Colonic mucosa (tissue), 4 donors: ENCODE measurements at regions not wholly inside any gene's neighbourhood (a gene's known extent, or its start where the extent isn't known, plus 50 kb on each side); places are given as distances from the start of the nearest gene placed in this dataset.

ENCODE experiments used
- DNase-seq: peaks from one replicate; pipeline ENCODE4 v3.0.0-alpha.2; 2020
- H3K27ac ChIP-seq: fragments of 200-600 bp; one replicate; pipeline ENCODE4 v1.8.0; 2021
- H3K27me3 ChIP-seq: fragments of 200-600 bp; one replicate; pipeline ENCODE4 v1.8.0; 2021
- H3K36me3 ChIP-seq: fragments of 200-600 bp; one replicate; pipeline ENCODE4 v1.8.0; 2021
- H3K4me1 ChIP-seq: fragments of 200-600 bp; one replicate; pipeline ENCODE4 v1.8.0; 2021; ENCODE audit warnings: mild to moderate bottlenecking
- H3K4me3 ChIP-seq: fragments of 200-600 bp; one replicate; pipeline ENCODE4 v1.8.0; 2021
- H3K9ac ChIP-seq, 2 donors: one replicate each; pipeline ENCODE4 v1.7.0; 2013; ENCODE audit warnings: control low read depth in 2 of 2, low read depth in 2 of 2, low read length in 2 of 2
- H3K9me3 ChIP-seq: fragments of 200-600 bp; one replicate; pipeline ENCODE4 v1.8.0; 2021
- intact Hi-C: fragments of 100-400 bp; cut with DNase I; formaldehyde crosslinking; loops from one replicate; pipeline ENCODE4 v1.14.1; 2022
- TF ChIP-seq, protein P1 (sequence below): fragments of 200-600 bp; IDR thresholded peaks from one replicate; pipeline ENCODE4 v1.8.0; 2022; ENCODE audit warnings: antibody characterized with exemption, mild to moderate bottlenecking
- donor health status: healthy.
- donor health status: DM: no; HTN: no; CAD: no.
- donor health status: DM: no; HTN: no; CAD: no.

DNA sequence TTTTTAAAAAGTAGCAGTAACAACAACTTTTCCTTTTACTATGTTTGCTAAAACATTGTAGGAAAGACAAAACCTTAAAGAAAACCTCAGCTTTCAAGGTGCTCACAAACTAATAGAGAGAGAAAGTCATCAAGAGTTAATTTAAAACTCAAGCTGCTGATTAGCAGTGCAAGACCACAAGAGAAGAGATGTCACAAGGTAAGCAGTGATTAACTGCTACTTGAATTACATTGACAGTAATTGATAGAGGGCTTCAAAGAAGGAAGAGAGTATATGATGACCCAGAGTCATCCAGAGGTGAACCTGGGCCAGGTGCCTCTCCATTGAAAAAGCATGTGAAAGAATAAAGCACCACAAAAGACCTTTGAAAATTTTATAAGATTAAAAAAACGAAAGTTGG, 939.6 kb upstream of the CNTNAP5 start:
- Histone ChIP-seq H3K4me1 (no peaks in the 10 kb centered on the region), H3K27ac (no peak overlapping the region), H3K9me3 (no peaks in the 10 kb centered on the region), H3K4me3 (no peak overlapping the region), H3K27me3 (no peaks in the 10 kb centered on the region), H3K36me3 (no peaks in the 10 kb centered on the region), H3K9ac (no peak overlapping the region)
- TF ChIP-seq, protein P1, sequence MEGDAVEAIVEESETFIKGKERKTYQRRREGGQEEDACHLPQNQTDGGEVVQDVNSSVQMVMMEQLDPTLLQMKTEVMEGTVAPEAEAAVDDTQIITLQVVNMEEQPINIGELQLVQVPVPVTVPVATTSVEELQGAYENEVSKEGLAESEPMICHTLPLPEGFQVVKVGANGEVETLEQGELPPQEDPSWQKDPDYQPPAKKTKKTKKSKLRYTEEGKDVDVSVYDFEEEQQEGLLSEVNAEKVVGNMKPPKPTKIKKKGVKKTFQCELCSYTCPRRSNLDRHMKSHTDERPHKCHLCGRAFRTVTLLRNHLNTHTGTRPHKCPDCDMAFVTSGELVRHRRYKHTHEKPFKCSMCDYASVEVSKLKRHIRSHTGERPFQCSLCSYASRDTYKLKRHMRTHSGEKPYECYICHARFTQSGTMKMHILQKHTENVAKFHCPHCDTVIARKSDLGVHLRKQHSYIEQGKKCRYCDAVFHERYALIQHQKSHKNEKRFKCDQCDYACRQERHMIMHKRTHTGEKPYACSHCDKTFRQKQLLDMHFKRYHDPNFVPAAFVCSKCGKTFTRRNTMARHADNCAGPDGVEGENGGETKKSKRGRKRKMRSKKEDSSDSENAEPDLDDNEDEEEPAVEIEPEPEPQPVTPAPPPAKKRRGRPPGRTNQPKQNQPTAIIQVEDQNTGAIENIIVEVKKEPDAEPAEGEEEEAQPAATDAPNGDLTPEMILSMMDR, result no peak
- intact Hi-C loops, result no loop called here
- DNase-seq, result no peak

DNA sequence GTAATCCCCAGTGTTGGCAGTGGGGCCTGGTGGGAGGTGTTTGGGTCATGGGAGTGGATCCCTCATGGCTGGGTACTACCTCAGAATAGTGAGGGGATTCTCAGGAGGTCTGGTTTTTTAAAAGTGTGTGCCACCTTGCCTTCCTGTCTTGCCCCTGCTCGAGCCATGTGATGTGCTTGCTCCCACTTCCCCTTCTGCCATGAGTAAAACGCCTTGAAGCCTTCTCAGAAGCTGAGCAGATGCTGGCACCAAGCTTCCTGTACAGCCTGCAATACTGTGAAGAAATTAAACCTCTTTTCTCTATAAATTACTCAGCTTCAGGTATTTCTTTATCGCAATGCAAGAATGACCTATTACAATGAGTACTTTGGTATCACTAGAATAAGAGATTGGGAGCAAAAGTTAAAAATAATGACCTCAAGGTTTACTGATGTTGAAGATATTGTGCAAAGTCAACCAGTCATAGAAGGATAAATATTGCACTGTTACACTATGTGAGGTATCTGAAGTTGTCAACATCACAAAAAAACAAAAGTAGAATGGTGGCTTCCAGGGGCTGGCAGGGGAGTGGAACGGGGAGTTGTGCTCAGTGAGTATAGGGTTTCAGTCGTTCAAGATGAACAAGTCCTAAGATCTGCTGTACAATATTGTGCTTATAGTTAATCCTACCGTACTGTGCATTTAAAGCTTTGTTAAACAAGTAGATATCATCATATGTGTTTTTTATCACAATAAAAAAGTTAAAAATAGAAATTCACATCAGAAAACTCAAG, 938.3 kb upstream of the CNTNAP5 start:
- Histone ChIP-seq H3K9me3 (no peaks in the 10 kb centered on the region), H3K9ac (no peak overlapping the region), H3K4me3 (no peak overlapping the region), H3K27me3 (no peaks in the 10 kb centered on the region), H3K4me1 (no peaks in the 10 kb centered on the region), H3K27ac (no peak overlapping the region), H3K36me3 (no peaks in the 10 kb centered on the region)
- intact Hi-C loops, result no loop called here
- TF ChIP-seq, protein P1, result no peak
- no peak for DNase-seq

DNA sequence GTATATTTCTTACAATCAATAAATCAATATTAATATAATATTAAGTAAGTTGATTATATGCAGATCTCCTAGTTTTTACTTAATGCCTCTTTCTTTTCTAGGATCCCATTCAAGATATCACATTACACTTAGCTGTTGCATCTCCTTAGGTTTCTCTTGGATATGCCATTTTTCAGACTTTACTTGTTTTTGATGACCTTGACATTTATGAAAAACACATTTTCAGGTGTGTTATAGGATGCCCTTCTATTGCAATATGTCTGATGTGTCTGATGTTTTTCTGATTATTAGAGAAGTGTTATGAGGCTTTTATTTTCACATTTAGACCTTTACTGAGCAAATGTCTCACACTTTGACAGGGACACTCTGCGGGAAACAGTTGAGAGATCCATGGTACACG, 933.6 kb upstream of the CNTNAP5 start:
- TF ChIP-seq, protein P1, result no peak
- intact Hi-C loops, result no loop called here

DNA sequence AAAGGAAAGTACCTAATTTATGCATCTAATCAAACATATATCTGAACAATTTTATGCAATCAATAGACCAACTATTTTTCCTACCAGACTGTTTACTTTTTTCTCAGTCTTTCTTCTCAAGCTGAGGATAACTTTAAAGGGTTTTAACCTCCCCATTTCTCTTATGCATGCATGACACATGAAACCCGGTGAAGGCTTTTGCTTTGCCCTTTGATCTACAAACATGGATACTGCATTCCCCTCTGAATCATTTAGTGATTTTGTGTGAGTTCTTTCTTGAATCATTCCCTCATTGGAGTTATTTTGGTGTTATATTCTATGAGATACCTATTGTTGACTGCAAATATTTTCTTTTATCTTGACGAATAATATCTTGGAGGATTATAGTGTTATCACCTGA, 931.9 kb upstream of the CNTNAP5 start:
- Histone ChIP-seq H3K27me3 (no peaks in the 10 kb centered on the region), H3K36me3 (no peaks in the 10 kb centered on the region), H3K9me3 (no peaks in the 10 kb centered on the region), H3K4me1 (no peaks in the 10 kb centered on the region), H3K9ac (no peak overlapping the region), H3K4me3 (no peak overlapping the region), H3K27ac (no peak overlapping the region)
- intact Hi-C loops, result no loop called here
- TF ChIP-seq, protein P1, result no peak
- no peak for DNase-seq

More for the DNA sequence above, 933.6 kb upstream of the CNTNAP5 start:
- Histone ChIP-seq H3K4me3 (no peak overlapping the region), H3K9ac (no peak overlapping the region), H3K36me3 (no peaks in the 10 kb centered on the region), H3K4me1 (no peaks in the 10 kb centered on the region), H3K27ac (no peak overlapping the region), H3K27me3 (no peaks in the 10 kb centered on the region), H3K9me3 (no peaks in the 10 kb centered on the region)
- DNase-seq, result no peak

DNA sequence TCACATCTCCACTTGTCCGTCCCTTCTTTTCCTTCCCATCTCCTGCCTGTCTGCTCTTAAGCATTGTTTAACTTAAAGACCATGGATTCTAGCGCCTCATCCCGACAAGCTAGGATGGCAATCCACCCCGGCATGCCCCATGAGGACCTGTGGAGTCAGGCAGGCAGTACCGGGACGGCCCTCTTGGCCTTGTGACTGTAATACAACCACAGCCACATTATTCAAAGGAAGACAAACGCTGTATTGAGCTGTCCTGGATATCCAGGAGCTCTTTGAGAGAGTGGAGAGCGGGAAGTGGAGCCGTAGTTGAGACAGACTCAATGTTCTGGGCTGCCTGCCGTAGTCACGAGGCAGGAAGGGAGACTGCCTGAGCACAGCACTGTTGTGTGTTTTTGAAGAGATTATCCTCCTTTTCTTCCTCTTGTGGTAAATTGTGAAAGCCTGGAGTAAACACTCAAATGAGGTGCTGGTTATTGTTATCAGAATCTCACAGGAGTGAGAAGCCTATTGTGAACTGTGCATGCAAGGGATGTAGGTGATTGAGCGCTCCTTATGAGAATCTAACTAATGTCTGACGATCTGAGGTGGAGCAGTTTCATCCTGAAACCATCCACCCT, 929.8 kb upstream of the CNTNAP5 start:
- no peak for DNase-seq
- TF ChIP-seq, protein P1, result no peak
- Histone ChIP-seq H3K9me3 (no peaks in the 10 kb centered on the region), H3K27me3 (no peaks in the 10 kb centered on the region), H3K4me1 (no peaks in the 10 kb centered on the region), H3K36me3 (no peaks in the 10 kb centered on the region), H3K27ac (no peak overlapping the region), H3K4me3 (no peak overlapping the region), H3K9ac (no peak overlapping the region)
- intact Hi-C loops, result no loop called here
